Esophagus muscularis mucosa (tissue), 3 donors: ENCODE measurements at regions not wholly inside any gene's neighbourhood (a gene's known extent, or its start where the extent isn't known, plus 50 kb on each side); places are given as distances from the start of the nearest gene placed in this dataset.

Experiments
- CTCF ChIP-seq, 3 experiments: fragments of 200-600 bp in 2 of 3; fragments of 450-650 bp in 1 of 3; sonication (generic) in 2 of 3; IDR thresholded peaks; one replicate each; pipeline ENCODE4 v1.5.1; 2017 to 2019; ENCODE audit warnings: antibody characterized with exemption in 3 of 3, mild to moderate bottlenecking in 2 of 3, moderate library complexity in 1 of 3
- POLR2A ChIP-seq: fragments of 450-650 bp; IDR thresholded peaks from one replicate; pipeline ENCODE4 v1.6.1; 2017; ENCODE audit warnings: antibody characterized with exemption, moderate library complexity, mild to moderate bottlenecking, low read depth

- no peak for TF ChIP-seq CTCF (IDR thresholded peaks at IDR 0.05)
- TF ChIP-seq POLR2A = no peak
Observed at GRCh38 chr9:82586918-82587356, 476.0 kb downstream of the RASEF start.
